Stimulated activated CD4-positive, alpha-beta T cell treated with anti-CD3 and anti-CD28 coated beads, Interleukin-15, amount 100 ng/mL, for 48 hours (primary cell): ENCODE measurements at regions not wholly inside any gene's neighbourhood (a gene's known extent, or its start where the extent isn't known, plus 50 kb on each side); places are given as distances from the start of the nearest gene placed in this dataset.
"Not testable (repeated sequence)": the region's sequence is repeated elsewhere in the genome, so short reads cannot be mapped to it uniquely, and the experiment has no call there.

ENCODE experiments used
- DNase-seq, 2 donors: peaks; one replicate each; pipeline ENCODE4 v3.0.0-alpha.2; 2020; ENCODE audit warnings: low read depth in 2 of 2

GRCh38 chr2:19201911-19202462 lies 156.4 kb downstream of the OSR1 start:
- DNase-seq: no peak

GRCh38 chr2:19198381-19198780 lies 160.0 kb downstream of the OSR1 start:
- DNase-seq: no peak

- DNase-seq: no peak
Observed at GRCh38 chr2:19195661-19196060, 162.8 kb downstream of the OSR1 start.

GRCh38 chr2:19189391-19189790 lies 169.0 kb downstream of the OSR1 start:
- no peak for DNase-seq

- no peak for DNase-seq
Observed at GRCh38 chr2:19187323-19188020, 171.0 kb downstream of the OSR1 start.

- no peak for DNase-seq
Observed at GRCh38 chr2:19185086-19185485, 173.3 kb downstream of the OSR1 start.

- DNase-seq: no peak
Observed at GRCh38 chr2:19178175-19178574, 180.2 kb downstream of the OSR1 start.

- no peak for DNase-seq
Observed at GRCh38 chr2:19176977-19177376, 181.4 kb downstream of the OSR1 start.

GRCh38 chr2:19176172-19176852 lies 182.1 kb downstream of the OSR1 start:
- no peak for DNase-seq

GRCh38 chr2:19174176-19174575 lies 184.2 kb downstream of the OSR1 start:
- DNase-seq: no peak

- no peak for DNase-seq
Observed at GRCh38 chr2:19171409-19171808, 187.0 kb downstream of the OSR1 start.

GRCh38 chr2:19169134-19169768 lies 189.2 kb downstream of the OSR1 start:
- DNase-seq: no peak

- not testable (repeated sequence) for DNase-seq
Observed at GRCh38 chr2:19164099-19164498, 194.3 kb downstream of the OSR1 start.

GRCh38 chr2:19158896-19159295 lies 199.5 kb downstream of the OSR1 start:
- DNase-seq: no peak

GRCh38 chr2:19158211-19158610 lies 200.2 kb downstream of the OSR1 start:
- no peak for DNase-seq

GRCh38 chr2:19156646-19157045 lies 201.8 kb downstream of the OSR1 start:
- DNase-seq: no peak

- no peak for DNase-seq
Observed at GRCh38 chr2:19150726-19151125, 207.7 kb downstream of the OSR1 start.

- DNase-seq: no peak
Observed at GRCh38 chr2:19146867-19147266, 211.6 kb downstream of the OSR1 start.

GRCh38 chr2:19141234-19142004 lies 217.0 kb downstream of the OSR1 start:
- no peak for DNase-seq

- DNase-seq: no peak
Observed at GRCh38 chr2:19140463-19141208, 217.8 kb downstream of the OSR1 start.

- no peak for DNase-seq
Observed at GRCh38 chr2:19139386-19139785, 219.0 kb downstream of the OSR1 start.
